ENCODE measurements at regions not wholly inside any gene's neighbourhood (a gene's known extent, or its start where the extent isn't known, plus 50 kb on each side); places are given as distances from the start of the nearest gene placed in this dataset.

DNA sequence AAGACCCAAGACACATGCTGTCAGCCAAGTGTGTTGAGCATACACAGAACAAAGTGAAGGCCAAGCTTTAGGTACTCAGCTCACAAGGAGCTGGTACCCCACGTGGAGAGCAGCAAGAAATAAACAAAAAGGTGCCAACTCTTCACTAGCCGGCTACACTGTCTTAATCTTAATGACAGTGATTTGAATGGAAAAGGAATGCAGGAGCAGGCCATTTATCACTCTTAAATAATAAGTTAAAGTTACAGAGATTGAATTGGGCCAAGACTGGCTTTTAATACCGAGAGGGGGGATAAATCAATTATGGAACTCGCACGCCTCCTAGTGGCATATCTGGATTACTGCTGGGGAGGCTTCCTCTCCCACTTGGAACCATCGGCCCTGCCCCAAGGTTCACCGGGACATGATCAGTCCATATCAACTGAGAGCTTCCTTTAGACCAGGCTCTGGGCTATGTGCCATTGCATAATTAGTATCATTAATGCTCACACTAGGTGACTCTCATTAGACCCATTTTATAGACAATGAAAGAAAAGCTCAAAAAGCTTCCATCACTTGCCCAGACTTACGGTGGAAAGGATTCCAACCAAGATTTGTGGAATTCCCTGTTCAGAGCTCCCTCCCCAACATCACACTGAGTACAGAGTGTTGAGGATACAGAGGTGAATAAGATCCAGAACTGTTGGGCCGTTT lies 94.0 kb downstream of the ACTL7B start (continued):
- no peak for TF ChIP-seq SRY (CRISPR knock-in tag; IDR thresholded peaks at IDR 0.05)
- no peak for TF ChIP-seq NFATC3 (CRISPR knock-in tag; IDR thresholded peaks at IDR 0.05)
- no peak for TF ChIP-seq ZKSCAN1 (IDR thresholded peaks at IDR 0.05; ENCODE audit: low read length)
- TF ChIP-seq PPARG (CRISPR knock-in tag; conservative IDR thresholded peaks at IDR 0.05): no peak
- TF ChIP-seq ZNF740 (CRISPR knock-in tag; IDR thresholded peaks at IDR 0.05): peak; percentile 95
- TF ChIP-seq ZNF777 (CRISPR knock-in tag; IDR thresholded peaks at IDR 0.05): no peak
- no peak for TF ChIP-seq ZFAT (CRISPR knock-in tag; conservative IDR thresholded peaks at IDR 0.05)
- no peak for TF ChIP-seq SP1 (IDR thresholded peaks at IDR 0.05)
- no peak for TF ChIP-seq SP1 (CRISPR knock-in tag; IDR thresholded peaks at IDR 0.05)
- TF ChIP-seq FOXO4 (CRISPR knock-in tag; conservative IDR thresholded peaks at IDR 0.05): 0 out of 2 replicates have a peak, but pooled peaks have one; percentile 56
- no peak for TF ChIP-seq GZF1 (CRISPR knock-in tag; IDR thresholded peaks at IDR 0.05)
- no peak for TF ChIP-seq ZNF496 (CRISPR knock-in tag; IDR thresholded peaks at IDR 0.05; ENCODE audit: insufficient replicate concordance)
- TF ChIP-seq TP53 (CRISPR knock-in tag; conservative IDR thresholded peaks at IDR 0.05): no peak
- TF ChIP-seq CBFB (CRISPR knock-in tag; IDR thresholded peaks at IDR 0.05): no peak
- TF ChIP-seq ZNF816 (CRISPR knock-in tag; IDR thresholded peaks at IDR 0.05; ENCODE audit: borderline replicate concordance): no peak
- TF ChIP-seq ZFP82 (CRISPR knock-in tag; IDR thresholded peaks at IDR 0.05; ENCODE audit: borderline replicate concordance): no peak
- TF ChIP-seq, protein P1, sequence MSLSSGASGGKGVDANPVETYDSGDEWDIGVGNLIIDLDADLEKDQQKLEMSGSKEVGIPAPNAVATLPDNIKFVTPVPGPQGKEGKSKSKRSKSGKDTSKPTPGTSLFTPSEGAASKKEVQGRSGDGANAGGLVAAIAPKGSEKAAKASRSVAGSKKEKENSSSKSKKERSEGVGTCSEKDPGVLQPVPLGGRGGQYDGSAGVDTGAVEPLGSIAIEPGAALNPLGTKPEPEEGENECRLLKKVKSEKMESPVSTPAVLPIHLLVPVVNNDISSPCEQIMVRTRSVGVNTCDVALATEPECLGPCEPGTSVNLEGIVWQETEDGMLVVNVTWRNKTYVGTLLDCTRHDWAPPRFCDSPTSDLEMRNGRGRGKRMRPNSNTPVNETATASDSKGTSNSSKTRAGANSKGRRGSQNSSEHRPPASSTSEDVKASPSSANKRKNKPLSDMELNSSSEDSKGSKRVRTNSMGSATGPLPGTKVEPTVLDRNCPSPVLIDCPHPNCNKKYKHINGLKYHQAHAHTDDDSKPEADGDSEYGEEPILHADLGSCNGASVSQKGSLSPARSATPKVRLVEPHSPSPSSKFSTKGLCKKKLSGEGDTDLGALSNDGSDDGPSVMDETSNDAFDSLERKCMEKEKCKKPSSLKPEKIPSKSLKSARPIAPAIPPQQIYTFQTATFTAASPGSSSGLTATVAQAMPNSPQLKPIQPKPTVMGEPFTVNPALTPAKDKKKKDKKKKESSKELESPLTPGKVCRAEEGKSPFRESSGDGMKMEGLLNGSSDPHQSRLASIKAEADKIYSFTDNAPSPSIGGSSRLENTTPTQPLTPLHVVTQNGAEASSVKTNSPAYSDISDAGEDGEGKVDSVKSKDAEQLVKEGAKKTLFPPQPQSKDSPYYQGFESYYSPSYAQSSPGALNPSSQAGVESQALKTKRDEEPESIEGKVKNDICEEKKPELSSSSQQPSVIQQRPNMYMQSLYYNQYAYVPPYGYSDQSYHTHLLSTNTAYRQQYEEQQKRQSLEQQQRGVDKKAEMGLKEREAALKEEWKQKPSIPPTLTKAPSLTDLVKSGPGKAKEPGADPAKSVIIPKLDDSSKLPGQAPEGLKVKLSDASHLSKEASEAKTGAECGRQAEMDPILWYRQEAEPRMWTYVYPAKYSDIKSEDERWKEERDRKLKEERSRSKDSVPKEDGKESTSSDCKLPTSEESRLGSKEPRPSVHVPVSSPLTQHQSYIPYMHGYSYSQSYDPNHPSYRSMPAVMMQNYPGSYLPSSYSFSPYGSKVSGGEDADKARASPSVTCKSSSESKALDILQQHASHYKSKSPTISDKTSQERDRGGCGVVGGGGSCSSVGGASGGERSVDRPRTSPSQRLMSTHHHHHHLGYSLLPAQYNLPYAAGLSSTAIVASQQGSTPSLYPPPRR (CRISPR knock-in tag; IDR thresholded peaks at IDR 0.05; ENCODE audit: borderline replicate concordance): no peak
- TF ChIP-seq RFXANK (CRISPR knock-in tag; IDR thresholded peaks at IDR 0.05): no peak
- 0 out of 2 replicates have a peak, but pooled peaks have one; percentile 10 for TF ChIP-seq CBX5 (CRISPR knock-in tag; IDR thresholded peaks at IDR 0.05; ENCODE audit: borderline replicate concordance)
- no peak for TF ChIP-seq PTBP1 (IDR thresholded peaks at IDR 0.05; ENCODE audit: low read depth, low read length, poor library complexity, severe bottlenecking)
- no peak for TF ChIP-seq ISX (CRISPR knock-in tag; conservative IDR thresholded peaks at IDR 0.05)
- no peak for TF ChIP-seq ZNF691 (CRISPR knock-in tag; IDR thresholded peaks at IDR 0.05; ENCODE audit: borderline replicate concordance, low read depth)
- peak; percentile 85 for TF ChIP-seq STAG1 (CRISPR knock-in tag; IDR thresholded peaks at IDR 0.05)
- TF ChIP-seq ZNF878 (CRISPR knock-in tag; IDR thresholded peaks at IDR 0.05): no peak

Data from HepG2 (cell line).